Stimulated activated effector memory CD8-positive, alpha-beta T cell treated with anti-CD3 and anti-CD28 coated beads, Interleukin-12 subunit alpha, Interleukin-12 subunit beta, amount 100 ng/mL, for 72 hours (primary cell): ENCODE measurements at regions not wholly inside any gene's neighbourhood (a gene's known extent, or its start where the extent isn't known, plus 50 kb on each side); places are given as distances from the start of the nearest gene placed in this dataset.

Experiments
- ATAC-seq: fragments of 150-1000 bp; cut with Tn5 transposase; 2 replicates; pipeline ENCODE4 v1.10.0; 2021
- DNase-seq, 2 donors: peaks; one replicate each; pipeline ENCODE4 v3.0.0; 2021 to 2022; ENCODE audit warnings: low spot score in 2 of 2
- H3K27ac Mint-ChIP-seq: one replicate; pipeline ENCODE4 v1.8.0; 2022; ENCODE audit warnings: mild to moderate bottlenecking, mixed read lengths
- H3K36me3 Mint-ChIP-seq: one replicate; pipeline ENCODE4 v1.8.0; 2022; ENCODE audit warnings: mild to moderate bottlenecking, mixed read lengths
- H3K4me1 Mint-ChIP-seq: one replicate; pipeline ENCODE4 v1.8.0; 2022; ENCODE audit warnings: mixed read lengths
- H3K4me3 Mint-ChIP-seq: one replicate; pipeline ENCODE4 v1.8.0; 2022; ENCODE audit warnings: mild to moderate bottlenecking, mixed read lengths
- H3K9me3 Mint-ChIP-seq: one replicate; pipeline ENCODE4 v1.8.0; 2022; ENCODE audit warnings: mixed read lengths

DNA sequence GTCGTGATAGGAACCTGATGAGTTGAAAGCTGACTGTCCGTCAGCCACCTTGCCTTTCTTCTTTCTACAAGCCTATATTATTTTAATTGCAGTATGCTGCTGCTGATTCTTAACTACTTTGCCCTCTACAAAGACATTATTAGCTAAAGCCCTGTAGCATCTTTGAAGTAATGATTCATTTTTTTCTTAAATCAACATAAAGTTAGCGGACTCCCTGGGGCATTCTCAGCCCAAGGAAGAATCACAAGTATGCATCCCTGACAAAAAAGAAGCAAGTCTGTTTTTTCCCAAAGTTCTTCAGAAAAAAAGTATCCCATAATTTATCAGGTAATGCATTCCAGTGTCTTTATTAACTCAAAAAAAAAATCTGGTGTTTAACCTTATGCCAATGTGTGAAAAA is 69.5 kb upstream of the TAS2R1 start:
- DNase-seq (no peak), ATAC-seq (no peak)
- H3K4me3 Mint-ChIP-seq = no peak overlapping the region
- no peaks in the 10 kb centered on the region for H3K36me3 Mint-ChIP-seq
- H3K4me1 Mint-ChIP-seq = no peaks in the 10 kb centered on the region
- no peak overlapping the region for H3K27ac Mint-ChIP-seq
- H3K9me3 Mint-ChIP-seq = peaks cover 14% of the 10 kb centered on the region

DNA sequence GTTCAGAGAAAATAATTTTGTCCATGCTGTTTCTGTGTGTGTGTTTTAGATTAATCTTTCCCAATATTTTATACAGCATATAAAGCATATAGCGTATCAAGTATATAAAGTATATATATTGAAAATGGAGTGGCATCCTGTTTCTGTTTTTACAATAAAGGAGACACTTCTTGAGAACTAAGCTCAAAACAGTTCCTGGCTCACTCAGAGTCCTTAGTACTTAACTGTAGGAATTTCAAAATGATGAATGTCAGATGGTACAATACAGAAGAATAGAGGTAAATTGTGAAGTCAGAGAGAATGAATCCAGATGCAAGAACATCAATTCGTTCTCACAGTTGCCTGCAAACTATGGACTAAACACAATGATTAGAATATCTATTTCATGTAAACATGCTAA is 68.7 kb upstream of the TAS2R1 start:
- Mint-ChIP-seq H3K4me3 (no peak overlapping the region), H3K4me1 (no peaks in the 10 kb centered on the region), H3K36me3 (no peaks in the 10 kb centered on the region), H3K9me3 (peaks cover 14% of the 10 kb centered on the region), H3K27ac (no peak overlapping the region)
- ATAC-seq (no peak), DNase-seq (no peak)

GRCh38 chr5:9698125-9698826 is 68.1 kb upstream of the TAS2R1 start:
- ATAC-seq (no peak), DNase-seq (no peak)
- Mint-ChIP-seq H3K27ac (no peak overlapping the region), H3K9me3 (peaks cover 13% of the 10 kb centered on the region), H3K36me3 (no peaks in the 10 kb centered on the region), H3K4me3 (no peak overlapping the region), H3K4me1 (no peaks in the 10 kb centered on the region)

DNA sequence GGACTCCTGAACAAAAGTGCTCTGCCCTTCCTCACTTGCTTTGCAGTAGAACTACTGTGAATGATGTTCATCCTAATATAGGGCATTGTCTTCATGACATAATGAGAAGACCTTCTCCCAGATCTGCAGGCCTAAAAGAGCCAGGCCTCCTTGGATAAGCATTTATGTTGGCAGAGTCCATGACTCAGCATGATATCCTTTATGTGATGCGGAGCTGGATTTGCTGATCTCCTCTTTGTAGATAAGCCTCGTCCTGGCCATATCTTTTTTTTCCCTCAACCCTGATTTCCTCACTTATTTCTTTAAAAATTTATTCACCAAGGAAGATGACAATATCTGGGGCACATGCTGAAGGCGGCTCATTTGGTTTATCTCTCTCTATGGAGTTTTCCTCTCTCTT is 62.4 kb upstream of the TAS2R1 start:
- Mint-ChIP-seq H3K27ac (no peak overlapping the region), H3K36me3 (no peaks in the 10 kb centered on the region), H3K9me3 (peaks cover 7% of the 10 kb centered on the region), H3K4me3 (no peak overlapping the region), H3K4me1 (no peaks in the 10 kb centered on the region)
- DNase-seq = no peak
- ATAC-seq = no peak

DNA sequence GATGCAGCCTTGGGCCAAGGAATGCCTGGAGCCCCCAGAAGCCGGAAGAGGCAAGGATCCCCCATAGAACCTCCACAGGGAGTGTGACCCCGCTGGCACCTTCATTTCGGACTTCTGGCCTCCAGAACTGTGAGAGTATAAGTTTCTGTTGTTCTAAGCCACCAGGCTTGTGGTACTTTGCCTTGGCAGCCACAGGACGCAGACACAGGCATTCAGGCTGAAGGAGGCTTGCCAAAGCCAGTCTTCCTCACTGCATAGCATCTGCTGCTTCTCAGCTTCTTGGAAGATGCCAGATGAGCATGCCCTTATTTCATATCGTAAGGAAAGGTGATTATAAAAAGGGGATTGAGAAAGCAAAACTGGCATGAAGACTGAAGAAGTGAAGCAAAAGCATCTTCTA is 61.1 kb upstream of the TAS2R1 start:
- Mint-ChIP-seq H3K27ac (no peak overlapping the region), H3K4me3 (no peak overlapping the region), H3K36me3 (no peaks in the 10 kb centered on the region), H3K4me1 (no peaks in the 10 kb centered on the region), H3K9me3 (peaks cover 6% of the 10 kb centered on the region)
- no peak for DNase-seq
- no peak for ATAC-seq

GRCh38 chr5:9690751-9691150 is 60.6 kb upstream of the TAS2R1 start:
- no peak overlapping the region for H3K27ac Mint-ChIP-seq
- H3K36me3 Mint-ChIP-seq = no peaks in the 10 kb centered on the region
- DNase-seq (no peak), ATAC-seq (no peak)
- H3K9me3 Mint-ChIP-seq = peaks cover 8% of the 10 kb centered on the region
- no peak overlapping the region for H3K4me3 Mint-ChIP-seq
- H3K4me1 Mint-ChIP-seq = no peaks in the 10 kb centered on the region

DNA sequence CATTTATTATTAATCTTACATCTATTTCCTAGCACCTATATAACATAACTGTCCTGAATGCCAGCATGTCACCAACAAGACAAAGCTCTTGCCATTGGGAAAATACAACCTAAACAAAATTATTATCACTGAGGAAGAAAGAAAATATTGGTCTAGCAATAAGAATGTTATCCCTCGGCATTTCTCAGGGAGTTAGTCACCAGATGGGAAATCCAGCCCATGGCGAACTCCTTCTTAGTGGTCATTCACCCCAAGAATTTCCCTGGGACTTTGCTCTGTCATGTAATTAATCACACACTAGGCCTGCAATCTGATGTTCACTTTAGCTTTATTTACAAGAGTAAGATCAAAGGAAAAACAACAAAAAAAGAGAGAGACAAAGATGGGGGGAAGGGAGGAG is 56.1 kb upstream of the TAS2R1 start:
- H3K4me3 Mint-ChIP-seq = no peak overlapping the region

GRCh38 chr5:9681706-9682105 is 51.6 kb upstream of the TAS2R1 start:
- Mint-ChIP-seq H3K4me1 (no peaks in the 10 kb centered on the region), H3K9me3 (peaks cover 9% of the 10 kb centered on the region), H3K27ac (no peak overlapping the region), H3K36me3 (no peaks in the 10 kb centered on the region), H3K4me3 (no peak overlapping the region)
- DNase-seq (no peak), ATAC-seq (no peak)

More for the DNA sequence above, 56.1 kb upstream of the TAS2R1 start:
- ATAC-seq (no peak), DNase-seq (no peak)
- Mint-ChIP-seq H3K4me1 (no peaks in the 10 kb centered on the region), H3K27ac (no peak overlapping the region), H3K9me3 (peaks cover 10% of the 10 kb centered on the region), H3K36me3 (no peaks in the 10 kb centered on the region)
